Activated CD8-positive, alpha-beta T cell treated with anti-CD3 and anti-CD28 coated beads, Interleukin-2, amount 10 ng/mL, durations not matched to agents 7 days and 5 days (primary cell): ENCODE measurements at regions not wholly inside any gene's neighbourhood (a gene's known extent, or its start where the extent isn't known, plus 50 kb on each side); places are given as distances from the start of the nearest gene placed in this dataset.

Experiments
- ATAC-seq: fragments of 150-1000 bp; cut with Tn5 transposase; one replicate; pipeline ENCODE4 v1.10.0; 2021; ENCODE audit warnings: moderate library complexity
- CTCF ChIA-PET: fragments of 350-600 bp; sonication (Branson Sonifier 250); formaldehyde crosslinking; loops from one replicate; lab custom pipeline; 2021; ENCODE audit warnings: antibody characterized with exemption; lab: Charles Lee
- POLR2A ChIA-PET: fragments of 350-600 bp; sonication (Branson Sonifier 250); formaldehyde crosslinking; loops from one replicate; lab custom pipeline; 2021; ENCODE audit warnings: antibody characterized with exemption; lab: Charles Lee
- DNase-seq: peaks from one replicate; pipeline ENCODE4 v3.0.0-alpha.2; 2020
- H3K27ac Mint-ChIP-seq: one replicate; pipeline ENCODE4 v1.8.0; 2021; ENCODE audit warnings: mild to moderate bottlenecking, mixed read lengths
- H3K27me3 Mint-ChIP-seq: one replicate; pipeline ENCODE4 v1.8.0; 2021; ENCODE audit warnings: low read depth, mixed read lengths
- H3K36me3 Mint-ChIP-seq: one replicate; pipeline ENCODE4 v1.8.0; 2021; ENCODE audit warnings: low read depth, mixed read lengths
- H3K4me1 Mint-ChIP-seq: one replicate; pipeline ENCODE4 v1.8.0; 2021; ENCODE audit warnings: low read depth, mixed read lengths
- H3K4me3 Mint-ChIP-seq: one replicate; pipeline ENCODE4 v1.8.0; 2021; ENCODE audit warnings: mild to moderate bottlenecking, mixed read lengths
- H3K9me3 Mint-ChIP-seq: one replicate; pipeline ENCODE4 v1.8.0; 2022; ENCODE audit warnings: mixed read lengths; ENCODE audit not compliant: insufficient read depth

GRCh38 chr16:55239723-55240122, 84.3 kb upstream of the IRX6 start:
- no peaks in the 10 kb centered on the region for H3K27me3 Mint-ChIP-seq
- H3K4me3 Mint-ChIP-seq, result no peak overlapping the region
- CTCF ChIA-PET, result no interaction called here

GRCh38 chr16:55240888-55241287, 83.1 kb upstream of the IRX6 start:
- Mint-ChIP-seq H3K9me3 (no peaks in the 10 kb centered on the region), H3K27ac (no peak overlapping the region), H3K27me3 (no peaks in the 10 kb centered on the region), H3K4me1 (no peaks in the 10 kb centered on the region), H3K36me3 (no peaks in the 10 kb centered on the region), H3K4me3 (no peak overlapping the region)
- DNase-seq (no peak), ATAC-seq (no peak)
- POLR2A ChIA-PET, result no interaction called here
- CTCF ChIA-PET, result no interaction called here

More at GRCh38 chr16:55239723-55240122, 84.3 kb upstream of the IRX6 start:
- DNase-seq (no peak), ATAC-seq (no peak)
- POLR2A ChIA-PET, result no interaction called here
- Mint-ChIP-seq H3K4me1 (no peaks in the 10 kb centered on the region), H3K36me3 (no peaks in the 10 kb centered on the region), H3K9me3 (no peaks in the 10 kb centered on the region), H3K27ac (no peak overlapping the region)

- Mint-ChIP-seq H3K4me1 (no peaks in the 10 kb centered on the region), H3K27me3 (no peaks in the 10 kb centered on the region), H3K27ac (no peak overlapping the region), H3K36me3 (no peaks in the 10 kb centered on the region), H3K9me3 (no peaks in the 10 kb centered on the region), H3K4me3 (no peak overlapping the region)
- ATAC-seq (no peak), DNase-seq (no peak)
- ChIA-PET CTCF (no interaction called here), POLR2A (no interaction called here)
These were observed 81.3 kb upstream of the IRX6 start for GRCh38 chr16:55242667-55243066.

GRCh38 chr16:55248058-55248457, 75.9 kb upstream of the IRX6 start:
- no peaks in the 10 kb centered on the region for H3K4me1 Mint-ChIP-seq
- H3K9me3 Mint-ChIP-seq, result no peaks in the 10 kb centered on the region
- POLR2A ChIA-PET, result no interaction called here
- no peak for DNase-seq
- H3K36me3 Mint-ChIP-seq, result no peaks in the 10 kb centered on the region
- H3K4me3 Mint-ChIP-seq, result no peak overlapping the region
- CTCF ChIA-PET, result no interaction called here
- H3K27me3 Mint-ChIP-seq, result no peaks in the 10 kb centered on the region
- ATAC-seq, result no peak
- H3K27ac Mint-ChIP-seq, result no peak overlapping the region

- Mint-ChIP-seq H3K27ac (no peak overlapping the region), H3K4me3 (no peak overlapping the region), H3K9me3 (no peaks in the 10 kb centered on the region), H3K27me3 (no peaks in the 10 kb centered on the region), H3K36me3 (no peaks in the 10 kb centered on the region), H3K4me1 (no peaks in the 10 kb centered on the region)
- ChIA-PET POLR2A (no interaction called here), CTCF (interaction anchor here (1.5 kb wide), 1 partner anchor 9 kb away, joined by 6 read pairs; no protein-coding TSS in a partner anchor)
- DNase-seq (no peak), ATAC-seq (no peak)
These were observed 75.5 kb upstream of the IRX6 start for GRCh38 chr16:55248494-55248893.

- ATAC-seq, result no peak
- ChIA-PET POLR2A (no interaction called here), CTCF (interaction anchor here (1.5 kb wide), 1 partner anchor 8 kb away, joined by 6 read pairs; no protein-coding TSS in a partner anchor)
- H3K36me3 Mint-ChIP-seq, result no peaks in the 10 kb centered on the region
- H3K4me3 Mint-ChIP-seq, result no peak overlapping the region
- H3K4me1 Mint-ChIP-seq, result no peaks in the 10 kb centered on the region
- H3K9me3 Mint-ChIP-seq, result no peaks in the 10 kb centered on the region
- H3K27ac Mint-ChIP-seq, result no peak overlapping the region
- H3K27me3 Mint-ChIP-seq, result no peaks in the 10 kb centered on the region
- no peak for DNase-seq
These were observed 74.6 kb upstream of the IRX6 start for GRCh38 chr16:55249361-55249760.

GRCh38 chr16:55249936-55250335, 74.1 kb upstream of the IRX6 start:
- no peak overlapping the region for H3K4me3 Mint-ChIP-seq
- ChIA-PET CTCF (interaction anchor here (1.5 kb wide), 1 partner anchor 8 kb away, joined by 6 read pairs; no protein-coding TSS in a partner anchor), POLR2A (no interaction called here)
- H3K36me3 Mint-ChIP-seq, result no peaks in the 10 kb centered on the region
- no peaks in the 10 kb centered on the region for H3K27me3 Mint-ChIP-seq
- no peak for ATAC-seq
- no peak overlapping the region for H3K27ac Mint-ChIP-seq
- DNase-seq, result no peak
- no peaks in the 10 kb centered on the region for H3K4me1 Mint-ChIP-seq
- H3K9me3 Mint-ChIP-seq, result no peaks in the 10 kb centered on the region

GRCh38 chr16:55250701-55251100, 73.3 kb upstream of the IRX6 start:
- POLR2A ChIA-PET, result no interaction called here
- no peak overlapping the region for H3K27ac Mint-ChIP-seq
- no peaks in the 10 kb centered on the region for H3K36me3 Mint-ChIP-seq
- DNase-seq (no peak), ATAC-seq (no peak)
- H3K4me3 Mint-ChIP-seq, result no peak overlapping the region
- no peaks in the 10 kb centered on the region for H3K9me3 Mint-ChIP-seq
- CTCF ChIA-PET, result no interaction called here
- no peaks in the 10 kb centered on the region for H3K4me1 Mint-ChIP-seq
- no peaks in the 10 kb centered on the region for H3K27me3 Mint-ChIP-seq

- ATAC-seq, result no peak
- no peaks in the 10 kb centered on the region for H3K36me3 Mint-ChIP-seq
- no peak overlapping the region for H3K27ac Mint-ChIP-seq
- no peak overlapping the region for H3K4me3 Mint-ChIP-seq
- no peaks in the 10 kb centered on the region for H3K27me3 Mint-ChIP-seq
- DNase-seq, result no peak
- ChIA-PET POLR2A (no interaction called here), CTCF (no interaction called here)
- H3K4me1 Mint-ChIP-seq, result no peaks in the 10 kb centered on the region
- H3K9me3 Mint-ChIP-seq, result no peaks in the 10 kb centered on the region
These were observed 72.9 kb upstream of the IRX6 start for GRCh38 chr16:55251151-55251550.

GRCh38 chr16:55252577-55252976, 71.4 kb upstream of the IRX6 start:
- Mint-ChIP-seq H3K4me3 (no peak overlapping the region), H3K27ac (no peak overlapping the region), H3K9me3 (no peaks in the 10 kb centered on the region), H3K27me3 (no peaks in the 10 kb centered on the region), H3K4me1 (no peaks in the 10 kb centered on the region), H3K36me3 (no peaks in the 10 kb centered on the region)
- POLR2A ChIA-PET, result no interaction called here
- DNase-seq, result no peak
- CTCF ChIA-PET, result no interaction called here
- no peak for ATAC-seq

GRCh38 chr16:55253987-55254386, 70.0 kb upstream of the IRX6 start:
- Mint-ChIP-seq H3K27ac (no peak overlapping the region), H3K36me3 (no peaks in the 10 kb centered on the region), H3K9me3 (no peaks in the 10 kb centered on the region), H3K27me3 (no peaks in the 10 kb centered on the region), H3K4me1 (peaks cover 2% of the 10 kb centered on the region), H3K4me3 (no peak overlapping the region)
- ATAC-seq, result no peak
- CTCF ChIA-PET, result no interaction called here
- POLR2A ChIA-PET, result no interaction called here
- no peak for DNase-seq

- Mint-ChIP-seq H3K36me3 (no peaks in the 10 kb centered on the region), H3K4me1 (peaks cover 2% of the 10 kb centered on the region), H3K27me3 (no peaks in the 10 kb centered on the region), H3K27ac (no peak overlapping the region), H3K4me3 (no peak overlapping the region), H3K9me3 (no peaks in the 10 kb centered on the region)
- ChIA-PET CTCF (no interaction called here), POLR2A (no interaction called here)
- no peak for ATAC-seq
- DNase-seq, result no peak
These were observed 68.2 kb upstream of the IRX6 start for GRCh38 chr16:55255733-55256282.
